ENCODE measurements at regions not wholly inside any gene's neighbourhood (a gene's known extent, or its start where the extent isn't known, plus 50 kb on each side); places are given as distances from the start of the nearest gene placed in this dataset.

DNA sequence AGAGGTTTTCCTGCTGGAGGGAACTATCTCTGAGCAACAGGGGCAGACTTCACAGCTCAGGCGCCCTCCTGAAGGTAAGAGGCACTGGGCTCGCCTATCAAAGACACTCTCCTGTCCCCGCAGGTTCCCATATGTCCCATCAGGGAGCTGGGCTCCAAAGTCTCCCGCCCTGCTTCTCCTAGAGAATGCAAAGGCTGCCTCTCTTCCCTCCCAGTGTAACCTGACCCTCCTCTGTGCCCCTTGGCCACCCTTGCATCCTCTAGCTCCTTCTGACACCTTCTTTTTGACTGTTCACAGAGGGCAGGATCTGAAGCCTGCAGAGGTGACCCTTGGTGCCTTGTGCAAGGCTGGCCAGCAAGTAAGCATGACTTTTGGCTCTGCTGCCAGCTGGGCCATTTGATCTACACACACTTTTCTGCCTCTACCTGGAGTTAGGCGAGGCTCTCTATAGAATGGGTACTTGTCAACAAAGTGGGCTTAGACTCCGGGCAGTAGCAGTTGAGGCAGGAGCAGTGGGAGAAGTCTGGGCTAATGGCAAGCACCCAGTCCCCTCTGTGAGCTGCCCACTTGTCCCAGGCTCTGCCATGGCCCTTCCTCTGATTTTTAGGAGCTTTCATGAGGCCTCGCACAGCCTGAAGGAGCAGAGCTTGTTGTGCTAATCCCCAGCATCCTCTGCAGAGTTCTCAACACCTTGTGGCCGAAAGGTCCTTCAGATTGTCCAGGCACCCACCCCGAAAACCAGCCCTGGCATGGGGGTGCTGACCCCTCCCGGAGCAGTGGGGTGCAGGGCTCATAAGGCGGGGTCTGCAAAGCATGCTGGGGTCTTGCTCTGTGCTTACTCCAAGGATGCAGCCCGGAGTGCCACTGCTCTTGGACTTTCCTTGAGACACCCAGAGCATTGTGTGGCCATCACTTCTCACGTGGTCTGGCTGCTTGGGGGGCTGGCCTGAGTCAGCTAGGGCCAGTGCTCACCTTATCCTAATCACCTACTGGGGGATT lies 122.9 kb downstream of the METRNL start:
- H3K27ac ChIP-seq (ENCODE audit: low read depth, low read length, poor library complexity, severe bottlenecking) = no peak overlapping the region
- POLR2A ChIA-PET = interaction anchor here (0.6 to 1.9 kb wide), 4 partner anchors 9 to 521 kb away, joined by 3 to 7 read pairs (median 4); no protein-coding TSS in a partner anchor
- no peaks in the 10 kb centered on the region for H3K9me3 ChIP-seq (ENCODE audit: low read length)
- H3K79me2 ChIP-seq (ENCODE audit: insufficient read depth, low read depth, low read length) = no peaks in the 10 kb centered on the region
- no peaks in the 10 kb centered on the region for H3K9me2 ChIP-seq (ENCODE audit: insufficient read depth, low read length)
- no peaks in the 10 kb centered on the region for H3K36me3 ChIP-seq (ENCODE audit: insufficient read depth, low read length)
- TF ChIP-seq, protein P1, sequence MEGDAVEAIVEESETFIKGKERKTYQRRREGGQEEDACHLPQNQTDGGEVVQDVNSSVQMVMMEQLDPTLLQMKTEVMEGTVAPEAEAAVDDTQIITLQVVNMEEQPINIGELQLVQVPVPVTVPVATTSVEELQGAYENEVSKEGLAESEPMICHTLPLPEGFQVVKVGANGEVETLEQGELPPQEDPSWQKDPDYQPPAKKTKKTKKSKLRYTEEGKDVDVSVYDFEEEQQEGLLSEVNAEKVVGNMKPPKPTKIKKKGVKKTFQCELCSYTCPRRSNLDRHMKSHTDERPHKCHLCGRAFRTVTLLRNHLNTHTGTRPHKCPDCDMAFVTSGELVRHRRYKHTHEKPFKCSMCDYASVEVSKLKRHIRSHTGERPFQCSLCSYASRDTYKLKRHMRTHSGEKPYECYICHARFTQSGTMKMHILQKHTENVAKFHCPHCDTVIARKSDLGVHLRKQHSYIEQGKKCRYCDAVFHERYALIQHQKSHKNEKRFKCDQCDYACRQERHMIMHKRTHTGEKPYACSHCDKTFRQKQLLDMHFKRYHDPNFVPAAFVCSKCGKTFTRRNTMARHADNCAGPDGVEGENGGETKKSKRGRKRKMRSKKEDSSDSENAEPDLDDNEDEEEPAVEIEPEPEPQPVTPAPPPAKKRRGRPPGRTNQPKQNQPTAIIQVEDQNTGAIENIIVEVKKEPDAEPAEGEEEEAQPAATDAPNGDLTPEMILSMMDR (conservative IDR thresholded peaks at IDR 0.05; ENCODE audit: low read length) = no peak
- no peak for TF ChIP-seq EZH2phosphoT487 (IDR thresholded peaks at IDR 0.05; ENCODE audit: borderline replicate concordance, low read depth, low read length)
- intact Hi-C loops (cut with micrococcal nuclease; ENCODE audit: unreplicated experiment) = no loop called here
- no peaks in the 10 kb centered on the region for H4K20me1 ChIP-seq (ENCODE audit: insufficient read depth, low read length)
- H3K4me1 ChIP-seq (ENCODE audit: insufficient read depth, low read length, poor library complexity, severe bottlenecking) = peaks cover 30% of the 10 kb centered on the region
- no peak overlapping the region for H2AFZ ChIP-seq (ENCODE audit: low read length)
- H3K4me2 ChIP-seq (ENCODE audit: low read length) = no peak overlapping the region
- H3K4me3 ChIP-seq (ENCODE audit: low read depth, low read length, poor library complexity, severe bottlenecking) = no peak overlapping the region
- CTCF ChIA-PET (ENCODE audit: unreplicated experiment) = interaction anchor here (0.6 to 1.5 kb wide), 2 partner anchors 84 to 422 kb away, joined by 3 to 7 read pairs; no protein-coding TSS in a partner anchor
- BruUV-seq (replicated peaks) = no TSS peak
- no peak for DNase-seq (ENCODE audit: low spot score)

DNA sequence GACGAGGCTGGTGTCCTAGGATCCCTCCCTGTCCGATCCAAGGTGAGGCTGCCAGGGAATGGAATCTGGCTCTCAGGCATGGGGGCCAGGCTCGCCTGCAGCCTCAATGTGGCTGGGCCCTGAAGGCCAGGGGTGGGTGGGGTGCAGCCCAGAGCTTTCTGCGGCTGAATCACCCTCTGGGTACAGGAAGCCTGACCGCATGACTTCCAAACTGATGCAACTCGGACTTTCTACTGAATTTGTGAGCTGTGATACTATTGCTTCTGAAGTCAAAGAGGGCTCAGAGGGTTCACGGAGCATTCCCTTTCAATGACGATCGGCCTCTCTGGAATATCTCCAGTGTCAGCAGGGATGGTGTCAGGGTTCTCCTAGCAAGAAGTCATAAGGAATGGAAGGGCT lies 123.7 kb downstream of the METRNL start:
- no peaks in the 10 kb centered on the region for H3K36me3 ChIP-seq (ENCODE audit: insufficient read depth, low read length)
- no peak overlapping the region for H2AFZ ChIP-seq (ENCODE audit: low read length)
- CTCF ChIA-PET (ENCODE audit: unreplicated experiment) = interaction anchor here (0.6 kb wide), 1 partner anchor 422 kb away, joined by 7 read pairs; no protein-coding TSS in a partner anchor
- H3K27ac ChIP-seq (ENCODE audit: low read depth, low read length, poor library complexity, severe bottlenecking) = no peak overlapping the region
- H3K4me2 ChIP-seq (ENCODE audit: low read length) = no peak overlapping the region
- H3K9me3 ChIP-seq (ENCODE audit: low read length) = no peaks in the 10 kb centered on the region
- peaks cover 30% of the 10 kb centered on the region for H3K4me1 ChIP-seq (ENCODE audit: insufficient read depth, low read length, poor library complexity, severe bottlenecking)
- intact Hi-C loops (cut with micrococcal nuclease; ENCODE audit: unreplicated experiment) = no loop called here
- no peaks in the 10 kb centered on the region for H4K20me1 ChIP-seq (ENCODE audit: insufficient read depth, low read length)
- no peaks in the 10 kb centered on the region for H3K79me2 ChIP-seq (ENCODE audit: insufficient read depth, low read depth, low read length)
- no TSS peak for BruUV-seq (replicated peaks)
- POLR2A ChIA-PET = interaction anchor here (0.7 to 1.9 kb wide), 2 partner anchors 10 to 23 kb away, joined by 4 to 5 read pairs; no protein-coding TSS in a partner anchor
- DNase-seq (ENCODE audit: low spot score) = no peak
- H3K9me2 ChIP-seq (ENCODE audit: insufficient read depth, low read length) = no peaks in the 10 kb centered on the region
- no peak overlapping the region for H3K4me3 ChIP-seq (ENCODE audit: low read depth, low read length, poor library complexity, severe bottlenecking)
- no peak for TF ChIP-seq EZH2phosphoT487 (IDR thresholded peaks at IDR 0.05; ENCODE audit: borderline replicate concordance, low read depth, low read length)
- TF ChIP-seq, protein P1 (conservative IDR thresholded peaks at IDR 0.05; ENCODE audit: low read length) = no peak

Data from OCI-LY7 (cell line).